Choroid plexus epithelial cell (primary cell): ENCODE measurements at regions not wholly inside any gene's neighbourhood (a gene's known extent, or its start where the extent isn't known, plus 50 kb on each side); places are given as distances from the start of the nearest gene placed in this dataset.

Experiments used
- DNase-seq: peaks from one replicate; pipeline ENCODE4 v3.0.0-alpha.2; 2010; ENCODE audit warnings: low read depth
- H3K4me3 ChIP-seq: 2 replicates; pipeline ENCODE4 v1.5.1; 2011; ENCODE audit warnings: low read depth, mild to moderate bottlenecking, control low read depth, low read length, moderate library complexity
- TF ChIP-seq, protein P1 (sequence below): conservative IDR thresholded peaks from 2 replicates; pipeline ENCODE4 v1.5.1; 2011; ENCODE audit warnings: low read depth, mild to moderate bottlenecking, control low read depth, inconsistent platforms, low read length, moderate library complexity

DNA sequence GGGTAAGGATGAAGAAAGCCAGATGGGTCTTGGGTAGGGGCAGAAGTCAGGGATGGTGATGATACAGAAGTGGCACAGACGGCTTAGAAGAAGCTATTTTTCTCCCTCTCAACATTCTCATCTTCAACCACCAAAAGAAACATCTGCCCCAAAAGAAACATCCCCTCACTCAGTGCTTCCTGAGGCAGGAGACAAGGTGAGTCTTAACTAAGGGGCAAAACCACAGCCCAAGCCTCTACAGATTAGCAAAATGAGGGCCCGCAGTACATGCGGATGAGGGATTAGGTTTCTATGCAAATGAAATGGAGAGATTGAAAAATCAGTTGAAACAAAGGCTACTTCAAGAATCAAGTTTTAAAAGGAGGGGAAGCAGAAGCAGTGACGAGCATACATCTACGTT is 241.3 kb upstream of the CCDC196 start:
- H3K4me3 ChIP-seq = no peak overlapping the region
- no peak for DNase-seq
- TF ChIP-seq, protein P1, sequence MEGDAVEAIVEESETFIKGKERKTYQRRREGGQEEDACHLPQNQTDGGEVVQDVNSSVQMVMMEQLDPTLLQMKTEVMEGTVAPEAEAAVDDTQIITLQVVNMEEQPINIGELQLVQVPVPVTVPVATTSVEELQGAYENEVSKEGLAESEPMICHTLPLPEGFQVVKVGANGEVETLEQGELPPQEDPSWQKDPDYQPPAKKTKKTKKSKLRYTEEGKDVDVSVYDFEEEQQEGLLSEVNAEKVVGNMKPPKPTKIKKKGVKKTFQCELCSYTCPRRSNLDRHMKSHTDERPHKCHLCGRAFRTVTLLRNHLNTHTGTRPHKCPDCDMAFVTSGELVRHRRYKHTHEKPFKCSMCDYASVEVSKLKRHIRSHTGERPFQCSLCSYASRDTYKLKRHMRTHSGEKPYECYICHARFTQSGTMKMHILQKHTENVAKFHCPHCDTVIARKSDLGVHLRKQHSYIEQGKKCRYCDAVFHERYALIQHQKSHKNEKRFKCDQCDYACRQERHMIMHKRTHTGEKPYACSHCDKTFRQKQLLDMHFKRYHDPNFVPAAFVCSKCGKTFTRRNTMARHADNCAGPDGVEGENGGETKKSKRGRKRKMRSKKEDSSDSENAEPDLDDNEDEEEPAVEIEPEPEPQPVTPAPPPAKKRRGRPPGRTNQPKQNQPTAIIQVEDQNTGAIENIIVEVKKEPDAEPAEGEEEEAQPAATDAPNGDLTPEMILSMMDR = no peak

- no peak for DNase-seq
- TF ChIP-seq, protein P1 = no peak
- no peak overlapping the region for H3K4me3 ChIP-seq
Measured at GRCh38 chr14:66247662-66248193, 238.4 kb upstream of the CCDC196 start.

- DNase-seq = no peak
Measured at GRCh38 chr14:66248256-66248655, 237.9 kb upstream of the CCDC196 start.

GRCh38 chr14:66249544-66249943 is 236.6 kb upstream of the CCDC196 start:
- H3K4me3 ChIP-seq = no peak overlapping the region
- no peak for DNase-seq
- TF ChIP-seq, protein P1 = no peak

More at GRCh38 chr14:66248256-66248655, 237.9 kb upstream of the CCDC196 start:
- H3K4me3 ChIP-seq = no peak overlapping the region
- TF ChIP-seq, protein P1 = no peak

DNA sequence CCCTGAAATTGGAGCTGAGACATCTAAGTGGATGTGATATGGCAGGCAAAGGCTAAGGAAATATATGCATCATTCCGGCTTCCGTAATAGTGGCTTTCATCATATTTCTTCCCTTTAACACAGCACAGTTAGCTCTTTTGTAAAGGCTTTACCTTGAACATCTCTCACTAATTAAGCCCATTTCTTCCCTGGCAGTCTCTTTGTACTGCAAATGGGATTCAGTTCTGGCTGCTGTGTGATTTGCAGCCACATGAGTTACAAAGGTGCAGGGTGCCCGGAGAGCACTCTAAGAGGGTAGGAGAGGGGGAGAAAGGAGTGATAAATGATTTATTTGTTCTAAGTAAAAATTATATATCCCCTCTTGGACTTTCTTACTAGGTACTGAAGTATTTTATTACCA is 232.1 kb upstream of the CCDC196 start:
- no peak for DNase-seq
- TF ChIP-seq, protein P1 = no peak
- no peak overlapping the region for H3K4me3 ChIP-seq

- no peak overlapping the region for H3K4me3 ChIP-seq
- TF ChIP-seq, protein P1 = no peak
- no peak for DNase-seq
Measured at GRCh38 chr14:66268802-66269334, 217.3 kb upstream of the CCDC196 start.

- DNase-seq = no peak
- no peak overlapping the region for H3K4me3 ChIP-seq
- TF ChIP-seq, protein P1 = no peak
Measured at GRCh38 chr14:66272221-66272620, 213.9 kb upstream of the CCDC196 start.
